Progenitor cell of endocrine pancreas (in vitro differentiated cells): ENCODE measurements at regions not wholly inside any gene's neighbourhood (a gene's known extent, or its start where the extent isn't known, plus 50 kb on each side); places are given as distances from the start of the nearest gene placed in this dataset.

ENCODE experiments used
- DNase-seq: peaks from one replicate; pipeline ENCODE4 v3.0.0; 2021; ENCODE audit warnings: low spot score; ENCODE audit not compliant: unreplicated experiment
- H3K27ac Mint-ChIP-seq: 2 replicates; pipeline ENCODE4 v1.8.0; 2021; ENCODE audit warnings: mild to moderate bottlenecking, moderate library complexity, mixed read lengths
- H3K27me3 Mint-ChIP-seq: 2 replicates; pipeline ENCODE4 v1.8.0; 2021; ENCODE audit warnings: mixed read lengths
- H3K36me3 Mint-ChIP-seq: 2 replicates; pipeline ENCODE4 v1.8.0; 2022; ENCODE audit warnings: mixed read lengths; ENCODE audit not compliant: insufficient read depth
- H3K4me1 Mint-ChIP-seq: 2 replicates; pipeline ENCODE4 v1.8.0; 2021; ENCODE audit warnings: low read depth, mixed read lengths
- H3K4me3 Mint-ChIP-seq: 2 replicates; pipeline ENCODE4 v1.8.0; 2021; ENCODE audit warnings: low read depth, mild to moderate bottlenecking, moderate library complexity, mixed read lengths
- H3K9me3 Mint-ChIP-seq: 2 replicates; pipeline ENCODE4 v1.8.0; 2021; ENCODE audit warnings: low read depth, mixed read lengths
- CTCF ChIP-seq: fragments of 200-600 bp; sonication (generic); IDR thresholded peaks from one replicate; pipeline ENCODE4 v1.5.0; 2021; ENCODE audit warnings: antibody characterized with exemption, mild to moderate bottlenecking; ENCODE audit not compliant: unreplicated experiment

DNA sequence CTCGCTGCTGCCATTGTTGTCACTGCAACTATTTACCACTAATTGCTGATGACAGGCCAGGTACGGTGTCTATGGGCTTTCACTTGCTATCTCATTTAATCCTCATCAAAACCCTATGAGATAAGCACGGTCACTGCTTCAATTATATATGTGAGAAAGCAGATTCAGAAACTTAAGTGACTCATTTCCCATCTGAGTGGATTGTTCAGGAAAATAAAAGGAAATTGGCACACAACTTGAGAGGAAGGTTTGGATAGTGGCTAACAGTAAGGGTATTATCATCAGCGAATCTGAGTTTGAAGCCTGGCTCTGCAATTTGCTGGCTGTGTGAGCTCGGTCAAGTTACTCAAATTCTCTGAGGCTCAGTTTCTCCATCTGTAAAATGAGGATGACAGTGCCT, 196.0 kb downstream of the KCNS3 start:
- no peak for DNase-seq
- no peak overlapping the region for H3K27ac Mint-ChIP-seq
- peaks cover 13% of the 10 kb centered on the region for H3K27me3 Mint-ChIP-seq
- TF ChIP-seq CTCF = no peak
- no peaks in the 10 kb centered on the region for H3K9me3 Mint-ChIP-seq
- no peaks in the 10 kb centered on the region for H3K36me3 Mint-ChIP-seq
- H3K4me3 Mint-ChIP-seq = no peak overlapping the region
- H3K4me1 Mint-ChIP-seq = no peaks in the 10 kb centered on the region

- no peaks in the 10 kb centered on the region for H3K4me1 Mint-ChIP-seq
These were observed 195.1 kb downstream of the KCNS3 start for GRCh38 chr2:18073601-18074000.

DNA sequence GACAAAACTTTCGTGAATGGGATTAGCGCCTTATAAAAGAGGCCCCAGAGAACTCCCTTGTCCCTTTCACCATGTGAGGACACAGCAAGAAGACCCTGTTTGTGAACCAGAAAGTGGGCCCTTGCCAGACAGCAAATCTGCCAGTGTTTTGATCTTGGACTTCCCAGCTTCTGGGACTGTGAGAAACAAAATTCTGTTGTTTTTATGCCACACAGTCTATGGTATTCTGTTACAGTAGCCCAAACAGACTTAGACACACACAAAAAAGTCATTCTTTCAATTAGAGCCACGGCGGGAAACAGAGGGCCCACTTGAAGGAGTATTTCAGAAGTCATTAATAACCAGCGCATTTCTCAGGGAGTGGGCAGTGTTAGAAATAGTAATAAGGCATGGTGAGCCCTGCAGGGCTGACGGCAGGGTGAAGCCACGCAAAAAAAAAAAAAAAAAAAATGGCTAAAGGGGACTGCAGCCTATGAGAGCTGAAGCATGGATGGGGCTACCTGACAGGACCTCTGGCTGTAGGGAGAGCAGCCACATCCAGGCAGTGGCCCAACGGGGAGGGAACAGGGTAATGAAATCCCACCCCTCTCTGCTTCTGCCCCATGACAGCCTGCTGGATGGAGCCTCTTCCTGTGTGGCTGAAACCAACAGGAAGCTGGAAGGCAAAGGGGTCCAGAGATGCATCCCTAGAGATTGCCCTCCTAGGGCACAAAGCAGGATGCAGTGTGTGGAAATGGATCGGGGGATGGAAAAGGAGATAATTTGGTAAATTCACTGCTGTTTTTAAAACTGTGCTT, 189.3 kb downstream of the KCNS3 start:
- Mint-ChIP-seq H3K27me3 (peaks cover 6% of the 10 kb centered on the region), H3K36me3 (no peaks in the 10 kb centered on the region), H3K27ac (no peak overlapping the region), H3K4me3 (no peak overlapping the region), H3K9me3 (no peaks in the 10 kb centered on the region), H3K4me1 (no peaks in the 10 kb centered on the region)
- no peak for DNase-seq
- TF ChIP-seq CTCF = no peak

More at GRCh38 chr2:18073601-18074000, 195.1 kb downstream of the KCNS3 start:
- no peak for DNase-seq
- H3K27me3 Mint-ChIP-seq = peaks cover 13% of the 10 kb centered on the region
- no peak for TF ChIP-seq CTCF
- H3K36me3 Mint-ChIP-seq = no peaks in the 10 kb centered on the region
- no peak overlapping the region for H3K27ac Mint-ChIP-seq
- no peaks in the 10 kb centered on the region for H3K9me3 Mint-ChIP-seq
- H3K4me3 Mint-ChIP-seq = no peak overlapping the region

- no peak overlapping the region for H3K4me3 Mint-ChIP-seq
These were observed 188.4 kb downstream of the KCNS3 start for GRCh38 chr2:18066894-18067293.

DNA sequence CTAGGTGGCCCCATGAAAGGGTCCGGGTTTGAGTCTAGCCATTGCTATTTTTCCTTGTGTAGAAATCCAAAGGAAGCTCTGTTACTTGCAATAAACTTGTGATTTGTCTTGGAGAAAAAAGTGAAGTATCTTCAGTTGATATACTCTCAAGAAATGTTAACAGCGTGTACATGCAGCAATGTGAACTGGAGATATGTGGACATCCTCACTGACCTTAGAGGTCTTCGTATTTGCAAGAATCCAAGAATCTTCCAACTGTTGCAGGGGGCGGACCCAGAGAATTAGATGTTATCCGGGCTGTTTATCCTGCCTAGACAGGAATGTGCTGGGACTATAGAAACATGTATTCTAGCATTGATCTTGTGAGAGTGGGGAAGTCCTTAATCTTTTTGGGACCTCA, 187.6 kb downstream of the KCNS3 start:
- Mint-ChIP-seq H3K9me3 (no peaks in the 10 kb centered on the region), H3K27ac (no peak overlapping the region), H3K4me3 (no peak overlapping the region), H3K4me1 (no peaks in the 10 kb centered on the region), H3K36me3 (no peaks in the 10 kb centered on the region), H3K27me3 (peaks cover 7% of the 10 kb centered on the region)
- TF ChIP-seq CTCF = no peak
- DNase-seq = no peak

More at GRCh38 chr2:18066894-18067293, 188.4 kb downstream of the KCNS3 start:
- Mint-ChIP-seq H3K4me1 (no peaks in the 10 kb centered on the region), H3K9me3 (no peaks in the 10 kb centered on the region), H3K36me3 (no peaks in the 10 kb centered on the region), H3K27ac (no peak overlapping the region), H3K27me3 (peaks cover 4% of the 10 kb centered on the region)
- DNase-seq = no peak
- TF ChIP-seq CTCF = no peak
